Loucy (cell line): ENCODE measurements at regions not wholly inside any gene's neighbourhood (a gene's known extent, or its start where the extent isn't known, plus 50 kb on each side); places are given as distances from the start of the nearest gene placed in this dataset.

Source experiments
- EZH2phosphoT487 ChIP-seq: fragments of 200-600 bp; IDR thresholded peaks from 2 replicates; pipeline ENCODE4 v1.6.1; 2018; ENCODE audit warnings: antibody characterized with exemption, mild to moderate bottlenecking, moderate library complexity, borderline replicate concordance
- TF ChIP-seq, protein P1 (sequence below): fragments of 200-600 bp; sonication (generic); conservative IDR thresholded peaks from 2 replicates; pipeline ENCODE4 v1.5.1; 2014; ENCODE audit warnings: mild to moderate bottlenecking, antibody characterized with exemption, low read length

DNA sequence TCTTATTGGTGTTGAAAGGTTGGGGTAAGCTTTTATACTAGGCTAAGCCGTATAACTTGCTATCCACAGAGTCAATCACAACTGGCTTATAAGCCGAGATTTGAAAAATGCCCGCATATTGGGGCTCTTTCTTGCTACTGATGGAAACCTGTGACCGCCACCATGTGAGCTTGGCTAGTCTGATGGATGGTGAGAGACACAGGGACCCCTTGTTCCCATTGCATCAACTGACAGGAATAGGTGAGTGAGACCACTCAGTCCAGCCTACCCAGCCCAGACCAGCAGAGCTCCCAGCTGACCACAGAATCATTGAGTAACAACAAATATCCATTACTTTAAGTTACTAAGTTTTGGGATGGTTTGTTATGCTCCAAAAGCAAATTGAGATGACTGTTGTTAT is 676.4 kb upstream of the HS6ST1 start:
- TF ChIP-seq, protein P1, sequence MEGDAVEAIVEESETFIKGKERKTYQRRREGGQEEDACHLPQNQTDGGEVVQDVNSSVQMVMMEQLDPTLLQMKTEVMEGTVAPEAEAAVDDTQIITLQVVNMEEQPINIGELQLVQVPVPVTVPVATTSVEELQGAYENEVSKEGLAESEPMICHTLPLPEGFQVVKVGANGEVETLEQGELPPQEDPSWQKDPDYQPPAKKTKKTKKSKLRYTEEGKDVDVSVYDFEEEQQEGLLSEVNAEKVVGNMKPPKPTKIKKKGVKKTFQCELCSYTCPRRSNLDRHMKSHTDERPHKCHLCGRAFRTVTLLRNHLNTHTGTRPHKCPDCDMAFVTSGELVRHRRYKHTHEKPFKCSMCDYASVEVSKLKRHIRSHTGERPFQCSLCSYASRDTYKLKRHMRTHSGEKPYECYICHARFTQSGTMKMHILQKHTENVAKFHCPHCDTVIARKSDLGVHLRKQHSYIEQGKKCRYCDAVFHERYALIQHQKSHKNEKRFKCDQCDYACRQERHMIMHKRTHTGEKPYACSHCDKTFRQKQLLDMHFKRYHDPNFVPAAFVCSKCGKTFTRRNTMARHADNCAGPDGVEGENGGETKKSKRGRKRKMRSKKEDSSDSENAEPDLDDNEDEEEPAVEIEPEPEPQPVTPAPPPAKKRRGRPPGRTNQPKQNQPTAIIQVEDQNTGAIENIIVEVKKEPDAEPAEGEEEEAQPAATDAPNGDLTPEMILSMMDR: no peak
- no peak for TF ChIP-seq EZH2phosphoT487
